Tibial nerve (tissue), 4 donors: ENCODE measurements at regions not wholly inside any gene's neighbourhood (a gene's known extent, or its start where the extent isn't known, plus 50 kb on each side); places are given as distances from the start of the nearest gene placed in this dataset.

ENCODE experiments used
- DNase-seq, 2 donors: peaks; one replicate each; pipeline ENCODE4 v3.0.0-alpha.2; 2019; ENCODE audit warnings: low spot score in 2 of 2
- H3K27ac ChIP-seq, 4 donors: fragments of 200-600 bp; sonication (generic) in 3 of 4; one replicate each; pipeline ENCODE4 v1.5.1; 2017 to 2019; ENCODE audit warnings: mild to moderate bottlenecking in 1 of 4
- H3K27me3 ChIP-seq, 2 donors: fragments of 200-600 bp; sonication (generic) in 1 of 2; one replicate each; pipeline versions ENCODE4 v1.5.1 to v1.6.0; 2017 to 2019
- H3K36me3 ChIP-seq, 3 donors: fragments of 200-600 bp; sonication (generic); one replicate each; pipeline ENCODE4 v1.5.1; 2018 to 2019
- H3K4me1 ChIP-seq, 4 donors: fragments of 200-600 bp; sonication (generic) in 3 of 4; one replicate each; pipeline ENCODE4 v1.5.1; 2017 to 2019
- H3K4me3 ChIP-seq, 4 donors: fragments of 200-600 bp; sonication (generic) in 3 of 4; one replicate each; pipeline ENCODE4 v1.5.1; 2017 to 2019; ENCODE audit warnings: mild to moderate bottlenecking in 1 of 4, moderate library complexity in 1 of 4
- H3K9me3 ChIP-seq, 4 donors: fragments of 200-600 bp; sonication (generic) in 3 of 4; one replicate each; pipeline ENCODE4 v1.5.1; 2017 to 2019
- EP300 ChIP-seq, 2 donors: sonication (generic); formaldehyde crosslinking; IDR thresholded peaks; one replicate each; pipeline ENCODE4 v1.6.1; 2017; ENCODE audit warnings: antibody characterized with exemption in 2 of 2, mild to moderate bottlenecking in 1 of 2
- POLR2A ChIP-seq, 2 donors: fragments of 450-650 bp; IDR thresholded peaks; one replicate each; pipeline ENCODE4 v1.6.1; 2017; ENCODE audit warnings: antibody characterized with exemption in 2 of 2, mild to moderate bottlenecking in 2 of 2, moderate library complexity in 2 of 2
- WGBS, 2 donors: methylation state at CpG; one replicate each; pipeline ENCODE4 v1.1.5; 2018; 5-methylcytosine and 5-hydroxymethylcytosine counted together
- TF ChIP-seq, protein P1 (sequence below), 5 experiments: fragments of 200-600 bp in 3 of 5; fragments of 450-650 bp in 2 of 5; sonication (generic) in 3 of 5; IDR thresholded peaks; one replicate each; pipeline ENCODE4 v1.5.1; 2016 to 2019; ENCODE audit warnings: antibody characterized with exemption in 5 of 5, mild to moderate bottlenecking in 3 of 5, moderate library complexity in 2 of 5

DNA sequence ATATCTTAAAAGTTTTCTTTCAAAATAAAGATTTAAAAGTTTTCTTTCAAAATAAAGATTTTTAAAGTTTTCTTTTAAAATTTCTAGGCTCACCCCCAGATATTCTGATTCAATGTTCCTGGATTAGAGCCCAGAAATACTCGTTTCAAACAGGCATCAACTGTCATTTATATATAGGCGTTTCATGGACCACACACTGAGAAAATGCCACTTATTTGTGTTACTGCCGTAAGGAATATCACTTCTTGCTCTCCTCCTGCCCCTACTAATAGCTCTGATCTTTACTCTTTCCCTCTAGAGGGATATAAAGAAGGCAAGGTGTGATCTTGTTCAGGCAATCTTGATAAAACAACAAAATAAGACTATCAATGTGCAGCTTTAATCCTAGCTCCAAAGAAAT lies 1324.1 kb downstream of the CDH8 start:
- 10 to 19% methylated on average over 3 of the region's 3 CpGs for WGBS, 2 donors
- Histone ChIP-seq H3K36me3 (no peaks in the 10 kb centered on the region), H3K9me3 (no peaks in the 10 kb centered on the region), H3K4me3 (no peak overlapping the region), H3K27ac (no peak overlapping the region), H3K4me1 (no peaks in the 10 kb centered on the region), H3K27me3 (no peaks in the 10 kb centered on the region)
- TF ChIP-seq, protein P1, sequence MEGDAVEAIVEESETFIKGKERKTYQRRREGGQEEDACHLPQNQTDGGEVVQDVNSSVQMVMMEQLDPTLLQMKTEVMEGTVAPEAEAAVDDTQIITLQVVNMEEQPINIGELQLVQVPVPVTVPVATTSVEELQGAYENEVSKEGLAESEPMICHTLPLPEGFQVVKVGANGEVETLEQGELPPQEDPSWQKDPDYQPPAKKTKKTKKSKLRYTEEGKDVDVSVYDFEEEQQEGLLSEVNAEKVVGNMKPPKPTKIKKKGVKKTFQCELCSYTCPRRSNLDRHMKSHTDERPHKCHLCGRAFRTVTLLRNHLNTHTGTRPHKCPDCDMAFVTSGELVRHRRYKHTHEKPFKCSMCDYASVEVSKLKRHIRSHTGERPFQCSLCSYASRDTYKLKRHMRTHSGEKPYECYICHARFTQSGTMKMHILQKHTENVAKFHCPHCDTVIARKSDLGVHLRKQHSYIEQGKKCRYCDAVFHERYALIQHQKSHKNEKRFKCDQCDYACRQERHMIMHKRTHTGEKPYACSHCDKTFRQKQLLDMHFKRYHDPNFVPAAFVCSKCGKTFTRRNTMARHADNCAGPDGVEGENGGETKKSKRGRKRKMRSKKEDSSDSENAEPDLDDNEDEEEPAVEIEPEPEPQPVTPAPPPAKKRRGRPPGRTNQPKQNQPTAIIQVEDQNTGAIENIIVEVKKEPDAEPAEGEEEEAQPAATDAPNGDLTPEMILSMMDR (IDR thresholded peaks at IDR 0.05) = no peak
- TF ChIP-seq POLR2A (IDR thresholded peaks at IDR 0.05) (no peak), EP300 (IDR thresholded peaks at IDR 0.05) (no peak)
- DNase-seq = no peak

DNA sequence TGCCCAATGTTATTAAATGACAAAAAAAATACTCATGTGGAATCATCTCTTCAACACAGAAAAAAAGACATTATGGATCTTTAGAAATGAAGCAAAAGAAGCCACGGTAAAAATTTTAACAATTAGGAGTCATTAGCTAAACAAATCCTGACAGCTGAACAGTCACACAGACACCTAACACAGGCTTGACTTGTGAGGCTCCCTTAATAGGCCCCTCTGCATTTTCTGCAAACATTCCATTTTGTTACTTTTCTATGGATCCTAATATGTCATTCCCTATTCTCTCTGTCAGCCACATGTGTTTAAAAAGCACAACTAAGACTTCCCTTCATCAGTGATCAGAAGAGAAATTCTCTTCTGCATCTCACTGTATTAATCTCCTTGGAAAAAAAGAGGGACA lies 1331.5 kb downstream of the CDH8 start:
- Histone ChIP-seq H3K27ac (no peak overlapping the region), H3K9me3 (peaks cover 0 to 5% (median 0%) of the 10 kb centered on the region in 4 donors), H3K4me1 (no peaks in the 10 kb centered on the region), H3K36me3 (no peaks in the 10 kb centered on the region), H3K4me3 (no peak overlapping the region), H3K27me3 (no peaks in the 10 kb centered on the region)
- WGBS, 2 donors = 39 to 55% methylated on average over 1 of the region's 1 CpG
- DNase-seq = no peak
- TF ChIP-seq POLR2A (IDR thresholded peaks at IDR 0.05) (no peak), EP300 (IDR thresholded peaks at IDR 0.05) (no peak)
- TF ChIP-seq, protein P1 (IDR thresholded peaks at IDR 0.05) = no peak

DNA sequence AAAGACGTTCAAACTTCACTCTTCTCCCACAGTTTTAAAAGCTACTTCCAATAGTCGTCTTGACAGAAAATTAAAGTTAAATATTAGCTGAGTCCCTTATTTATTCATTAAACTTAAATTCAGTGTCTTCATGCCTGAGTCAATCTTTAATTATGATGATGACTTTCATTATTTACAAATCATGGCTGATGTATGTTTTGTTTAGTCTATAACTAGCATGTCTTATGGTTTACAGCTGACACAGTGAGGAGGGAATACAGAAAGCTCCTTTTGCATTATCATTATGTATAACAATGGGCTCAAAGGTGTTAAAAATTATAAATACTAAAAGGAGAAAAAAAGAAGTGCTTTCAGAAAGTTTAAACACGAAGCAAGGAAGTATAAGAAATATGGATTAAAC lies 1333.1 kb downstream of the CDH8 start:
- 78 to 82% methylated on average over 3 of the region's 3 CpGs for WGBS, 2 donors
- no peak for DNase-seq
- Histone ChIP-seq H3K27ac (no peak overlapping the region), H3K36me3 (no peaks in the 10 kb centered on the region), H3K4me3 (no peak overlapping the region), H3K4me1 (no peaks in the 10 kb centered on the region), H3K27me3 (no peaks in the 10 kb centered on the region), H3K9me3 (peaks cover 0 to 5% (median 0%) of the 10 kb centered on the region in 4 donors)
- TF ChIP-seq POLR2A (IDR thresholded peaks at IDR 0.05) = no peak
- TF ChIP-seq, protein P1 (IDR thresholded peaks at IDR 0.05) = no peak

DNA sequence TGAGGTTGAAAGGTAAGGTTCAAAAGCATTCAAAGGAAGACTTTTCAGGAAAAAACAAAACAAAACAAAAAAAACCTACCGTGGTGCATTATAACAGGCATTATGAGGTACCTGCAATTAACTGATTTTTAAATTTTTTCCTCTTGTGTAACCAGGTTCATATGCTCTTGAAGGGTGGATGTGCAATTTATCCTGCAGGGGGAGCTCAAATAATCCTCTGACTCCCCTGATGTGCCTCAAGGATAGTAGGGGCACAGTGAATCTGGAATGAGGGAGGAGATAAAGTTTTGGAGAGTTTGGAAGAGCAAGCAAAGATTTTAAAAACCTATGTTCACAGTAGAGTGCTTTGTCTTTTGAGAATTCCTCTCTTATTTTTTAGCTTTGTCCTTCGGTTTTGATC lies 1349.4 kb downstream of the CDH8 start:
- H3K4me1 ChIP-seq = no peaks in the 10 kb centered on the region
- H3K4me3 ChIP-seq = no peak overlapping the region
- no peaks in the 10 kb centered on the region for H3K36me3 ChIP-seq
- TF ChIP-seq, protein P1 (IDR thresholded peaks at IDR 0.05) = no peak
- H3K9me3 ChIP-seq = peaks cover 0 to 18% (median 0%) of the 10 kb centered on the region in 4 donors
- H3K27me3 ChIP-seq = no peaks in the 10 kb centered on the region
- 78 to 85% methylated on average over 2 of the region's 2 CpGs for WGBS, 2 donors
- DNase-seq = no peak
- no peak overlapping the region for H3K27ac ChIP-seq

DNA sequence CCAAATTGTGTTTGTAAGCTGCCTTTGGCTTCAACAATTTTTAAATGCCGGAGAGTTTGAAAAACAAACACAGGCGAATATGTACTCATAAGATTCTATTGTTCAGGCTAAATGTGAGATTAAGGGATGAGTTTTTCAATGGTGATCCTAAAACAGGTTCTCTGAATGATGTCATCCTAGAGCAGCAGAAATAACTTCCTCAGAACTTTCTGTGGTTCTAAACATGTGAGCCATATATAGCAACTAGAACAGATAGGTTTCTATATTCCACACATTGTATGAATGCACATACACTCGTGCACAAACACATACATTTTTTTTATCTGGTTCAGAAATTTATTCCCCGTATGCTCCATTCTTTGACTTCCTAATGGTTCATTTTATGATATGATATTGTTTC lies 1352.2 kb downstream of the CDH8 start:
- no peaks in the 10 kb centered on the region for H3K27me3 ChIP-seq
- no peak overlapping the region for H3K27ac ChIP-seq
- peaks cover 0 to 12% (median 0%) of the 10 kb centered on the region in 4 donors for H3K9me3 ChIP-seq
- TF ChIP-seq EP300 (IDR thresholded peaks at IDR 0.05) (no peak), POLR2A (IDR thresholded peaks at IDR 0.05) (no peak)
- TF ChIP-seq, protein P1 (IDR thresholded peaks at IDR 0.05) = no peak
- H3K36me3 ChIP-seq = no peaks in the 10 kb centered on the region
- no peaks in the 10 kb centered on the region for H3K4me1 ChIP-seq
- 20 to 39% methylated on average over 4 of the region's 4 CpGs for whole genome bisulfite sequencing, 2 donors
- no peak for DNase-seq
- no peak overlapping the region for H3K4me3 ChIP-seq
